ENCODE measurements at regions not wholly inside any gene's neighbourhood (a gene's known extent, or its start where the extent isn't known, plus 50 kb on each side); places are given as distances from the start of the nearest gene placed in this dataset.

DNA sequence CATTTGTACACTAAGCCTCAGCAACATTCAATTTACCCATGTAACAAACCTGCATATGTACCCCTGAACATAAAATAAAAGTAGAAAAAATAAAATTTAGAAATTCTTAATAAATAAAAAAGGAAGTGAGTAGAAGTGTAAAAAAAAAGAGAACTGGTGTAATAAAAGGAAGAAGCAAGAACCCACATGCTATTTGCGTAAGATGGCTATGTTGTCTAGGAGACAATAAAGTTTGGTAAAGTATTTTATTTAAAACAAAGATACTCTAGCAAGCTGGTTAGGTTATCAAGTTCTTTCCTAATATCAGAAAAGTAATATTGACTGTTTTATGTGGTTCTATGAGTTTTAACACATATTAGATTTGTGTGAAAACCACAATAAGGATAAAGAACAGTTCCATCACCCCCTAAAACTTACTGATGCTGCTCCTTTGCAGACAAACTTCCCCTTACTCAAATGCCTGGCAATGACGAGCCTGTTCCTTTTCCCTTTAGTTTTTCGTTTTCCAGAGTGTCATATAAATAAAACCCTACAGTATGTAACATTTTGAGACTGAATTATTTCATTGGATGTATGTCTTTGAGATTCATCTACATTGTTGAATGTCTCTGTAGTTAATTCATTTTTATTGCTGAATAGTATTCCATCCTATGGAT is 98.9 kb downstream of the TNFSF13B start:
- TF ChIP-seq CTCF (IDR thresholded peaks at IDR 0.05) (no peak), EZH2 (IDR thresholded peaks at IDR 0.05) (no peak), EZH2phosphoT487 (IDR thresholded peaks at IDR 0.05) (no peak)

Measured in neural progenitor cell (in vitro differentiated cells).